ENCODE measurements at regions not wholly inside any gene's neighbourhood (a gene's known extent, or its start where the extent isn't known, plus 50 kb on each side); places are given as distances from the start of the nearest gene placed in this dataset.

DNA sequence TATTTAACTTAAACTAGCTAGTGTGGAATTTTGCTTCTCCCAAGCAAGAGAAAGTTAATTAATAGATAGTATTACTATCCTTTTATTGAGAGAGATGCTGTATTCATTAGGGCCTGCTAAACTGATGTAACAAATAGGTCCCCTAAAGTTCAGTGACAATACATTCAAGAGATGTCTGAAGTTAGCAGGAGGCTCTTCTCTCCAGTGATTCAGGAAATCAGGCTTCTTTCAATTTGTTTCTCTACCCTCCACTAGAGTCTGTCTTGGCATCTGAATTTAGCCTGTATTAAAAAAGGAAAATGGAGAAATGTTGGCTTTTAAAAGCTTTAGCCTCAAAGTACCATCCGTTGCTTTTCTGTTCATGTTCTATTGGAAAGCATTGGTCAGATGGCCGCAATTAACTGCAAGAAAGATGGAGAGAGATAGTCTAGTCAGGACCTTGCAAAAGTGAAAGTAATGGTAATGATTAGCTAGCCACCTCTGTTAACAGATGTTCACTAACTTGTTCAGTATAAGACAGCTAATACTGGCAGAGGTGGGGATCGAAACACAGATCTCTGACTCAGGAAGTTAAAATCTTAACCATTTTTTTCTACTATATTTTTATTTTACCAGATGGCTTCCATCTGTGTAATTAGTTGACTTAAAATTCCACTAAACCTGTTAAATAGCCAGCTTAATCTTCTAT, 786.8 kb downstream of the TMTC2 start:
- Histone ChIP-seq H3K27me3 (ENCODE audit: low read depth, low read length) (no peaks in the 10 kb centered on the region), H3K79me2 (ENCODE audit: low read length) (no peaks in the 10 kb centered on the region), H3K27ac (ENCODE audit: low read length) (no peak overlapping the region), H3K4me2 (ENCODE audit: low read length) (peak overlapping the region; percentile 65), H3K4me3 (ENCODE audit: low read length) (peak overlapping the region; percentile 43), H3K9me3 (ENCODE audit: insufficient read depth, low read length) (no peaks in the 10 kb centered on the region), H3K4me1 (ENCODE audit: low read length) (peaks cover 9% of the 10 kb centered on the region; the same call in 1 of the 2 replicates), H3K9ac (ENCODE audit: low read length) (no peak overlapping the region), H3K36me3 (replicated peaks; ENCODE audit: low read depth, low read length) (no peaks in the 10 kb centered on the region), H2AFZ (ENCODE audit: low read depth, low read length) (peak overlapping the region; percentile 76), H4K20me1 (ENCODE audit: insufficient read depth, low read length) (no peaks in the 10 kb centered on the region)
- TF ChIP-seq CTCF (IDR thresholded peaks at IDR 0.05; ENCODE audit: low read depth, low read length) (no peak), EZH2phosphoT487 (IDR thresholded peaks at IDR 0.05; ENCODE audit: low read depth) (no peak)

DNA sequence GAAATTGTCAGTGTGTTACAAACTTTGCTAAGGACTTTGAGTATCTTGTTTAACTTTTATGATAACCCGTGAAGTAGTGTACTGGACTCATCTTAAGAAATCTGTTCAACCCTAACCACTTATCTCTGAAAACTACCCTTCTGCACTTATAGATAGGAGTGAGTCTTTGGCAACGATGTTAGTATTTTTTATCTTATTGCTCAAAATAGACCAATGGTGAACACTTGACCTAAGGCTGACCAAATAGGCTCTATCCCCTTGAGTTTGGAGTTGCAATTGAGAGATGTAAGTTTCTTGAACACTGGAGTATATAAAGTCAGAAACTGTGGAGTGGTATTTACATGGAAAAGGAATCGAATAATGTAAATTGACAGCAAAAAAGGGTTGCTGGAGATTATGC, 786.1 kb downstream of the TMTC2 start:
- no peaks in the 10 kb centered on the region for H3K27me3 ChIP-seq (ENCODE audit: low read depth, low read length)

GRCh38 chr12:83472350-83472749, 785.6 kb downstream of the TMTC2 start:
- peaks cover 9% of the 10 kb centered on the region; the same call in 1 of the 2 replicates for H3K4me1 ChIP-seq (ENCODE audit: low read length)
- H4K20me1 ChIP-seq (ENCODE audit: insufficient read depth, low read length): no peaks in the 10 kb centered on the region
- H3K27me3 ChIP-seq (ENCODE audit: low read depth, low read length): no peaks in the 10 kb centered on the region
- H3K4me3 ChIP-seq (ENCODE audit: low read length): no peak overlapping the region
- H3K79me2 ChIP-seq (ENCODE audit: low read length): no peaks in the 10 kb centered on the region
- H3K27ac ChIP-seq (ENCODE audit: low read length): no peak overlapping the region
- no peak overlapping the region for H3K4me2 ChIP-seq (ENCODE audit: low read length)
- H3K9ac ChIP-seq (ENCODE audit: low read length): no peak overlapping the region
- H3K9me3 ChIP-seq (ENCODE audit: insufficient read depth, low read length): no peaks in the 10 kb centered on the region
- TF ChIP-seq CTCF (IDR thresholded peaks at IDR 0.05; ENCODE audit: low read depth, low read length) (no peak), EZH2phosphoT487 (IDR thresholded peaks at IDR 0.05; ENCODE audit: low read depth) (no peak)
- no peaks in the 10 kb centered on the region for H3K36me3 ChIP-seq (replicated peaks; ENCODE audit: low read depth, low read length)
- 0 out of 2 replicates have a peak overlapping the region, but pooled peaks have one; percentile 41 for H2AFZ ChIP-seq (ENCODE audit: low read depth, low read length)

More for the DNA sequence above, 786.1 kb downstream of the TMTC2 start:
- Histone ChIP-seq H2AFZ (ENCODE audit: low read depth, low read length) (no peak overlapping the region), H3K4me3 (ENCODE audit: low read length) (no peak overlapping the region), H3K4me1 (ENCODE audit: low read length) (peaks cover 9% of the 10 kb centered on the region; the same call in 1 of the 2 replicates), H3K9ac (ENCODE audit: low read length) (no peak overlapping the region), H3K4me2 (ENCODE audit: low read length) (no peak overlapping the region), H3K79me2 (ENCODE audit: low read length) (no peaks in the 10 kb centered on the region), H4K20me1 (ENCODE audit: insufficient read depth, low read length) (no peaks in the 10 kb centered on the region), H3K27ac (ENCODE audit: low read length) (no peak overlapping the region), H3K9me3 (ENCODE audit: insufficient read depth, low read length) (no peaks in the 10 kb centered on the region), H3K36me3 (replicated peaks; ENCODE audit: low read depth, low read length) (no peaks in the 10 kb centered on the region)
- no peak for TF ChIP-seq CTCF (IDR thresholded peaks at IDR 0.05; ENCODE audit: low read depth, low read length)
- no peak for TF ChIP-seq EZH2phosphoT487 (IDR thresholded peaks at IDR 0.05; ENCODE audit: low read depth)

- no peak overlapping the region for H3K4me3 ChIP-seq (ENCODE audit: low read length)
- H4K20me1 ChIP-seq (ENCODE audit: insufficient read depth, low read length): no peaks in the 10 kb centered on the region
- H3K36me3 ChIP-seq (replicated peaks; ENCODE audit: low read depth, low read length): no peaks in the 10 kb centered on the region
- no peak overlapping the region for H3K4me2 ChIP-seq (ENCODE audit: low read length)
- H3K9me3 ChIP-seq (ENCODE audit: insufficient read depth, low read length): no peaks in the 10 kb centered on the region
- no peaks in the 10 kb centered on the region for H3K27me3 ChIP-seq (ENCODE audit: low read depth, low read length)
- TF ChIP-seq CTCF (IDR thresholded peaks at IDR 0.05; ENCODE audit: low read depth, low read length) (no peak), EZH2phosphoT487 (IDR thresholded peaks at IDR 0.05; ENCODE audit: low read depth) (no peak)
- peaks cover 9% of the 10 kb centered on the region; the same call in 1 of the 2 replicates for H3K4me1 ChIP-seq (ENCODE audit: low read length)
- no peak overlapping the region for H3K9ac ChIP-seq (ENCODE audit: low read length)
- H3K79me2 ChIP-seq (ENCODE audit: low read length): no peaks in the 10 kb centered on the region
- no peak overlapping the region for H3K27ac ChIP-seq (ENCODE audit: low read length)
- no peak overlapping the region for H2AFZ ChIP-seq (ENCODE audit: low read depth, low read length)
These were observed 784.6 kb downstream of the TMTC2 start for GRCh38 chr12:83471341-83471740.
